H1 (cell line): ENCODE measurements at regions not wholly inside any gene's neighbourhood (a gene's known extent, or its start where the extent isn't known, plus 50 kb on each side); places are given as distances from the start of the nearest gene placed in this dataset.

Experiments used
- CHD2 ChIP-seq: IDR thresholded peaks from 2 replicates; pipeline ENCODE4 v1.6.1; 2012; ENCODE audit warnings: low read length, improper control_type of control experiment
- HDAC2 ChIP-seq, 2 experiments: fragments of 300-600 bp in 1 of 2; sonication (generic) in 1 of 2; IDR thresholded peaks; 2 replicates each; pipeline ENCODE4 v1.6.1; 2011 to 2012; ENCODE audit warnings: low read depth in 2 of 2, low read length in 2 of 2, mild to moderate bottlenecking in 2 of 2, moderate library complexity in 2 of 2, borderline replicate concordance in 1 of 2, inconsistent platforms in 1 of 2
- KDM1A ChIP-seq: fragments of 200-600, 300-600 bp; sonication (generic); IDR thresholded peaks from 2 replicates; pipeline ENCODE4 v1.7.1; 2016; ENCODE audit warnings: mild to moderate bottlenecking, low read length, borderline replicate concordance
- POLR2A ChIP-seq, 2 experiments: IDR thresholded peaks; 1 replicate in 1 of 2; 2 replicates in 1 of 2; pipeline ENCODE4 v1.6.1; 2011; ENCODE audit warnings: low read depth in 2 of 2, low read length in 2 of 2, mild to moderate bottlenecking in 2 of 2; ENCODE audit errors: control extremely low read depth in 1 of 2
- POLR2AphosphoS5 ChIP-seq: IDR thresholded peaks from 2 replicates; pipeline ENCODE4 v1.6.1; 2011; ENCODE audit warnings: low read depth, low read length
- RAD21 ChIP-seq, 2 experiments: IDR thresholded peaks in 1 of 2; conservative IDR thresholded peaks in 1 of 2; 2 replicates each; pipeline ENCODE4 v1.6.1; 2011; ENCODE audit warnings: low read depth in 2 of 2, low read length in 2 of 2, improper control_type of control experiment in 1 of 2, inconsistent platforms in 1 of 2, mild to moderate bottlenecking in 1 of 2, moderate library complexity in 1 of 2
- RXRA ChIP-seq: IDR thresholded peaks from 2 replicates; pipeline ENCODE4 v1.6.1; 2011; ENCODE audit warnings: low read depth, mild to moderate bottlenecking, low read length, moderate library complexity; ENCODE audit not compliant: insufficient read depth
- TF ChIP-seq, protein P1 (sequence below), 3 experiments: IDR thresholded peaks; 1 replicate in 2 of 3; 2 replicates in 1 of 3; pipeline versions ENCODE4 v1.5.1 to v1.6.1; 2011; ENCODE audit warnings: low read length in 3 of 3, mild to moderate bottlenecking in 3 of 3, inconsistent platforms in 2 of 3, low read depth in 1 of 3, moderate library complexity in 1 of 3; ENCODE audit not compliant: insufficient read depth in 1 of 3; ENCODE audit errors: control extremely low read depth in 1 of 3

DNA sequence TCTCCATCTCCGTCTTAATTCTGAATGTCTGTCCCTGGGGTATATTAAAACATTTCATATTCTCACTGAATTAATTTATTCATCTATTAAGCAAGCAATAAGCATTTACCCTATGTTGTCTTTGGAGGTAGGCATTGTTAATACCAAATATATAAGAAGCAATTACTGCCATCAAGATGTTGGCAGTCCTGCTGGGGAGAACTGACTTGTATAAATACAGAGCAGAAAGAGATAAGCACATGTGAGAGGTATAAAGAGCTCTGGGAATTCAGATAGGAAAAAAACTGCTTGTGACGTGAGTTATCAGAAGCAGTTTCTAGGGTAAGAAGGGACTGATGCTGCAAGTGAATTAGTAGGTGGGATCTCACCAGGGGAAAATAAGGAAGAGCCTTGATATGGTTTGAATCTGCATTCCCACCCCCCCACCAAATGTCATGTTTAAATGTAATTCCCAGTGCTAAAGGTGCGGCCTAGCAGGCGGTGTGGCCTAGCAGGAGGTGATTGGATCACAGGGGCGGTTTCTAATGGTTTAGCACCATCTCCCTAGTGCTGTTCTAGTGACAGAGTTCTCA is 286.8 kb downstream of the RAD51AP2 start:
- TF ChIP-seq KDM1A (no peak), RAD21 (IDR thresholded peaks at IDR 0.05 in 1 of 2, conservative IDR thresholded peaks at IDR 0.05 in 1 of 2; ENCODE audit: low read depth in 2 of 2, low read length in 2 of 2) (no peak), CHD2 (no peak), HDAC2 (IDR thresholded peaks at IDR 0.05; ENCODE audit: borderline replicate concordance in 1 of 2, low read depth in 2 of 2, low read length in 2 of 2) (no peak), POLR2A (IDR thresholded peaks at IDR 0.05; ENCODE audit: control extremely low read depth in 1 of 2, low read depth in 2 of 2, low read length in 2 of 2) (no peak), RXRA (no peak), POLR2AphosphoS5 (no peak)
- TF ChIP-seq, protein P1, sequence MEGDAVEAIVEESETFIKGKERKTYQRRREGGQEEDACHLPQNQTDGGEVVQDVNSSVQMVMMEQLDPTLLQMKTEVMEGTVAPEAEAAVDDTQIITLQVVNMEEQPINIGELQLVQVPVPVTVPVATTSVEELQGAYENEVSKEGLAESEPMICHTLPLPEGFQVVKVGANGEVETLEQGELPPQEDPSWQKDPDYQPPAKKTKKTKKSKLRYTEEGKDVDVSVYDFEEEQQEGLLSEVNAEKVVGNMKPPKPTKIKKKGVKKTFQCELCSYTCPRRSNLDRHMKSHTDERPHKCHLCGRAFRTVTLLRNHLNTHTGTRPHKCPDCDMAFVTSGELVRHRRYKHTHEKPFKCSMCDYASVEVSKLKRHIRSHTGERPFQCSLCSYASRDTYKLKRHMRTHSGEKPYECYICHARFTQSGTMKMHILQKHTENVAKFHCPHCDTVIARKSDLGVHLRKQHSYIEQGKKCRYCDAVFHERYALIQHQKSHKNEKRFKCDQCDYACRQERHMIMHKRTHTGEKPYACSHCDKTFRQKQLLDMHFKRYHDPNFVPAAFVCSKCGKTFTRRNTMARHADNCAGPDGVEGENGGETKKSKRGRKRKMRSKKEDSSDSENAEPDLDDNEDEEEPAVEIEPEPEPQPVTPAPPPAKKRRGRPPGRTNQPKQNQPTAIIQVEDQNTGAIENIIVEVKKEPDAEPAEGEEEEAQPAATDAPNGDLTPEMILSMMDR (IDR thresholded peaks at IDR 0.05; ENCODE audit: control extremely low read depth in 1 of 3, insufficient read depth in 1 of 3, low read depth in 1 of 3, low read length in 3 of 3): no peak
